Fibroblast of peridontal ligament (primary cell): ENCODE measurements at regions not wholly inside any gene's neighbourhood (a gene's known extent, or its start where the extent isn't known, plus 50 kb on each side); places are given as distances from the start of the nearest gene placed in this dataset.

Experiments used
- DNase-seq: peaks from one replicate; pipeline ENCODE4 v3.0.0-alpha.2; 2010; ENCODE audit errors: extremely low read depth

DNA sequence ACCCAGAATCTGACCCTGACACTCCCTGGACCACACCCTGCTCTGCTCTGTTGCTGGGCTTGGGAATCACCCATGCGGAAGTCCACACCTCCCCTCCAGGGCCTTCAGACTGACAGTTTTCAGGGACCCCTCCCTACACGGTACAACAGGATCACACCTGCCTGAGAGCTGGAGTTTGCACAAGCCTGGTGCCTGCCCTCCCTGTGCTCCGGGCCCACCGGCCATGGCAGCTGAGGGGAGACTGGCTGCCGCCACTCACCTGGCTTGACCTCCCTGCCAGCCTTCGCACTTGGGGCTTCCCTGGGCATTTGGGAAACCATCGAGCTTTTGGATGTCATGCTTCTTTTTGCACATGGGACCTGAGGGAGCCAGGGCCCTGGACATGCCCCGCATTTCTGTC, 95.9 kb upstream of the ANKRD34C start:
- no peak for DNase-seq

DNA sequence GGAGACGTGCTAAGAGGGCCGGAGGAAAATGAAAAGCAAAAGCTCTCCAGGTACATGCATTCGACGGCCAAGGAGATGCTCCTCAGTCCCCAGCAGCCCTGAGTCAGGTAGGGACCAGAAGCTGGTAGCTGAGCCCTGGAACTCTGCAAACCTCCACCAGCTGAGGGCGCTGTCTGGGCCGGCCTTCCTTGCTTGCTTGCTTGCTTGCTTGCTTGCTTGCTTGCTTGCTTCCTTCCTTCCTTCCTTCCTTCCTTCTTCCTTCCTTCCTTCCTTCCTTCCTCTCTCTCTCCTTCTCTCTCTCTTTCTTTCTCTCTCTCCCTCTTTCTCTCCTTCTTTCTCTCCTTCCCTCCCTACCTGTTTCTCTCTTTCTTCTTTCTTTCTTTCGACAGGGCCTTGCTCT, 94.6 kb upstream of the RASGRF1 start:
- DNase-seq, result no peak

DNA sequence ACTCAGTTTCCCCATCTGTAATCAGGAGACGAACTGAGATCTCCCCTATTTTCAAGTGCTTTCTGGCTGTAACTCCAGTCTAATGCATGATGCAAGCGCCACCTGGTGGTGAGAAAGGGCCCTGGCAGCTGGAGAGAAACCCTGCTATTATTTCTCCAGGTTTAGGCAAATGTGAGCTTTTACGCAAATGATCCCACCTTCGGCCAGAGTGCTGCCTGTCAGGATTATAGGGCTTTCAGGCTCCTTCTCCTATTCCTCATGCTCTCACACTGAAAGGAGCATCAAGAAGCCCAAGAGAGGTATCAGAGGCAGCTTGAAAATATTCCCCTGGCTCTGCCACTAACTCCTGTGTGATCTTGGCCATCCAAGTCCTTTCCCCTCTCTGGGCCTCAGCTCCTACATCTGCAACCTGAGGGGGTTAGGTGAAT, 93.9 kb upstream of the RASGRF1 start:
- peak; percentile 65 for DNase-seq

DNA sequence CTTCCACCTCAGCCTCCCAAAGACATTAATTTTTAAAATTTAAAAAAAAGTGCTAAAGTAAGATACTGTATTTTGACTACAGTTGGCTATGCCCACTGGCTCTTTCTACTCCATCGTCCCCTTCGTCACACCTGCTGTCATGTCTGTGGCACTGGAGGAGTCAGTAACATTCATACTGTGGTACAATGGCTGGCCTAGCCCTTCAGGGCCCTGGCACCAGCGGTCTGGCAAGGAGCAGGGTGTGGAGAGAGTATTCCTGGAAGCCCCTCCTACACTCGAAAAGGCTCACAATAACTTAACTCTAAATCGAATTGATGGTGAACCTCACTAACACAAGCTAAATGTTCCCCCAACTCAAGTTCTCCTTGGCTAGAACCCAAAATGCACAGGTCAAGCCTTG, 89.7 kb upstream of the RASGRF1 start:
- no peak for DNase-seq

DNA sequence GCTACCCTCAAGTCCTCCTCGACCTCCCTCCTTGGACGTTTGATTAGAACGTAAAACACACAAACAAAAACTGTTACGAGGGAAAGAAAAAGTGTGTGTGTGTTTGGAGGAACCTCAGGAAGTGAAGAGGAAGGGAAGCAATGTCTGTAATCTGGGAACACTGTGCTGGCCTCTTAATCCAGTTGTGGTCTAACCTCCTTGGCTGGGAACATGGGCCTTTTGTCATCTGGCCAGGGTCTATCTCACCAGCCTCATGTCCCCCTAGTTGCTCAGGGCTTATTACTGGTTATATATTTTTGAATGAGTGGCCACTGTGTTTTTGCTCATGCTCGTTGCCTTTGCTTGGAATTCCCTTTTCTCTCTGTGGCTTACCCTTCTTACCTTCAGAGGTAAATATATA, 89.0 kb upstream of the RASGRF1 start:
- no peak for DNase-seq

DNA sequence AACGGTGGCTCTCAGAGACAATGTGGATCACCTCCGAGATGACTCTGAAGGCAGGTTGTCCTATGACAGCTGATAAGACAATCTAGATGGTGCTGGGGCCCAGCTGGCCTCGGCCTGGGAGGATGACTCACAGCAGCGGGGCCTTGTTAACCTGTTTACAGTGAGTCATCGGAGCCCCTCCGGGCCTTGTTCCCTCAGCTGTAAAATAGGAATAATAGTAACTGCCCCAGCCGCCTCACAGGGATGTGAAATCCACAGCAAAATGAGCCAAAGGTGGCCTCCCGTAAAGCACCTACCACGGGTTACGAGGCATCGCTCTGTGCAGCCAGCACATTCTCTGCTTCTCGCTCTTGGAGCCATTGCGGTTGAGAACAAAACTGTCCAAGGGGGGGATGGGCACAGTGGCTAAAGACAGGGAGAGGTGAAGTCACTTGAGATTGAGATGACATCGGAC, 88.6 kb upstream of the RASGRF1 start:
- DNase-seq, result no peak

DNA sequence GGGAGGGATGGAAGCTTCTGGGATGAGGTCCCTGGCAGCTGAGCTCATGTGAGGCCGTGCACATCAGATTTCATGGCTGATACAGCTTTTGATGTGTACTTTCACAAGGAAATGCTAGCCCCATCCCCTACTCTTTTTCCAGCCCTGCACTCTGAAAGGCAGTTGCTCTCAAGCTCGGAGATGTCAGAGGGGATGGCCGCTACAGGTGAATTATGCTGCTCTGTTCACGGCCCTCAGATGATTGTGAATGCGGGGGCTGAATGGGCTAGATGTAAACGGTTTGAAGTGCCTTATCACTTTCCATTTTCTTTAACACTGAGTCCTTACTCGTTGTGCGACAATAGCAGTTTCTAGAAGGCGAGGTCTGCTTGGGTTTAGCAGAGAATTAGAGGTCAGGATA, 88.0 kb upstream of the RASGRF1 start:
- no peak for DNase-seq

DNA sequence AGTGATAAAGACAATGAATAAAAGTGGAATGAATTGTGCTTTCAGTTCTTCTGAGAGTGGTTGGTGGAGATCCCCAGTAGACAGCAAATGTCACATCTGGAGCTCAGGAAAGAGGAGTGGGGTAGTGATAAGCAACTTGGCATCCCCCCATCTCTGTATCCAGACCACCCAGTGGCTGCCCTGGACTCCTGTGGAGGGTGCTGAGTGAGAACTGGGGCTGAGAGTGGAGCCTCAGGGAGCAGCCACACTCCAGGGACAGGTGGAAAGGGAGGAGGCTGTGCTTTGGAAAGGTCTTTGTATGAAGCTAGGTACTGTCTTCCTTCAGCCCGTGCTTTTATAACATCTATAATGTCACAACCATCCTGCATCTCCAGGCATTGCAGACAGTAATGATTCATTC, 85.6 kb upstream of the RASGRF1 start:
- DNase-seq, result no peak

DNA sequence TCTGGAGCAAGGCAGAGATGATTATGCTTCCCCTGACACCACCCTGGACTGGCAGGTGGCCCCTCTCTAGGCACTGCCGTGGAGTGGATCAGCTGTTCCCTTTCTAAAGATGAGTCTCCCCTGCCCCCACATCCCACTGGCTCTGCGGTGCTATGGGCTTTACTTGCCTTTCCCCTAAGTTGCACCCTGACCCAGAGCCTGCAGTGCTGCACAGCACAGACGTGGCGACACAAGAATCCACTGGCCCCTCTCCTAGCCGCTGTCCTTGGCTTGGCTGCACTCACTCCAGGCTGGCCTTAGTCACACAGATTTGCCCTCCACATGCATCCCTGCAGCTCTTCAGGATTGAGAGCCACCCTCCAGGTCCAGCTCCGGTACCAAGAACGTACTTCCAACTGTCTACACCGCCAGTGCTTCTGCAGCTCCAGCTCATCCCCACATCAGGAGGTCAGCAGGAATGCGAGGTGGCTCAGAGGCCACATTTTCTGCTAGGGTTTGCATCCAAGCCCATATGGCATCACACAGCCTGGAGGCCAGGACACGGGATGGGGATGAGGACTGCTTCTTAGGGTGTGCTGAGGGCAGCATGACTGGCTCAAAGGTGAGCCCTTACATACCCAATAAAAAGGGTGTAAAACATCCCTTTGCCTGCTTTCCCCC, 82.4 kb upstream of the RASGRF1 start:
- no peak for DNase-seq

DNA sequence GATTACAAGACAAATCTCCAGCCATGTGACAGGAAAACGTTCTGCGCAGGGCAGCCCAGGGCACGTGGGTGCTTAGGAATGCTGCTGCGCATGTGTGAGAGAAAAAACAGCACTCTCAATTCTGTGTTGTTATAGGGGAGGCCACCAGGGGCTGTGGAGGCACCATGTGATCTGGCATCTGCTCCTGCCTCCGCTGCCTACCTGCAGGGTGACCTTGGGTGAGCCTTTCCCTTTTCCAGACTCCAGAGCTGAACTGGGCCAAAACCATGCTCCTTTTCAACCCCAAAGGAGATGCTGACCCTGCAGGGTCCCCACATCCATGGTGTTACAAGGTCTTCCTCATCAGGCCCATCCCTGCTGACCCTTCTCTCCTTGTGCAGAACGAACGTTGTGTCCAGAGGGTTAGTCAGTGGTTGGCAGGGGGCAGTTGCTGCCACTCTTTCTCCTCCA, 81.5 kb upstream of the RASGRF1 start:
- no peak for DNase-seq

DNA sequence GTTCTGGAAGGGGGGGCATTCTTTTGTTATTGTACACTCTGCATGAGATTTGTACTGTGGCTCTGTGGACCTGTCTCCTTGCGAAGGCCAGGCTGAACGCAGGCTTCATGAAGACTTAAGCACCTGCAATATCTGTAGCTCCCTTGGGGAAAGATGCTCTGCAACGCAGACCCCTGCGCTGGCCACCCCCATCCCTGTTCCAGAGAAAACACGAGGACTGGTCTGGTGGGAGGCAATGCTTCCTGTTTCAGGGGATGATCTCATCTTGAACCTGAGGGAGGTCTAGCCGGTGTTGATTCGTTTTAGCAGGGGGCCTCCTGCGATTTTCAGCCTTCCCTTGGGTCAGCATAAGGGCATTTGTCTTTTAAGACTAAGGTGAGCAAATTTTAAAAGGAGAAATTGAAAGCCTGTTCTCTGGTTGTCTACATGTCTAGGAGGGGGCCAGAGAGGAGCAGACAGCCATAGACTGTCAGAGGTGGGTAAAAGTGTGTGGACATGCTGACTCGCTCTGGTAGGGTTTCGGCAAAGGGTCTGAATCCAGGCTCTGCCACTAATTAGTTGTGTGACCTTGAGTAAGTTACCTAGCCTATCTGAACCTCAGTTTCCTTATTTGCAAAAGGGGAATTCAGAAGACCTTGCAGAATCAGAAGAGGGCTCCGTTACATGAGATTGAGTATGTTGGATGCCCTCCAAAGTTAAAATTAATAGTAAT, 80.9 kb upstream of the RASGRF1 start:
- no peak for DNase-seq

DNA sequence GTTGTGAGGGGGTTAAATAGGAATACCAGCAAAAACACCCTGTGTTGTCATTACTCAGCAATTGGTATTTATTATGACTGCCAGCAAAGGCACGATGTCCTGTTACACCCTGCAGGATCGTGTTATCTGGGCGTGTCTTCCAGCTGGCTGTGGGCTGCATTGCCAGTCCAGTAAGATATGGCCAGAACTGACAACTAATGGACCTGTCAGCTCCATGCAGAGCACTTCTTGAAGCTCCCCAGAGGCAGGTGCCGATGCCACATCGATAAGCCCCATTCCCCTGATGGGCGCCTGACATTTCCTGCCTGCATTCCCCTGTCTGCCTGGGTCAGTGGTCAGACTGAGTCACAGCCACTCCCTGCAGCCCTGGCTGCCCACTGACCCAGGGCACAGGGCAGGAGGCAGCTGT, 79.7 kb upstream of the RASGRF1 start:
- DNase-seq, result no peak

DNA sequence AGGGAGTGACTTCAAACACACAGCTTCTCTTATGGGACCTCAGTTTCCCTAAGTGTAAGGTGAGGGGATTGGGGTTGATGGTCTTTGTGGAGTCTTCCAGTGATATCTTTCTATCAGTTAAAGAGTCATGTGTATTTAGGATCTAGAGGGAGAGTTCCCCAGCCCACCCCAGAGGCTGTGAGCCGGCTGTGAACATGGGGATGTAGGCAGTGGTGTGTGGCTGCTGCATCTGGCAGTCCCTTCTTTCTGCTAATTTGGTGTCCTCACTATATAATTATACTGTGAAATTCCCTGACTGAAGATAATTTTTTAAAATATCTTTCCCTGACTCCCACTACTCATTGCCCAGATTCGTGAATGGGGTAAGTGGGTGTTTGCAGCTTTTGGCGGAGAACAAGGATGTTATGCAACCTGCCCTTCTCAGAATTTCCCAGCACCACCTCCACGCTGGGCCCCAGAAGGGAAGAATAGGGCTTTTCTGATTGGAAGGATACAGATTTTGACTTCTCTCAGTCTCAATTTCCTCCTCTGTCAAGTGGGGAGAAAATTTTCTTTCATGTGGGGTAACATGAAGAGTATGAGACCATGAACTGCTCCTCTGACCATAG, 79.0 kb upstream of the RASGRF1 start:
- DNase-seq, result no peak

DNA sequence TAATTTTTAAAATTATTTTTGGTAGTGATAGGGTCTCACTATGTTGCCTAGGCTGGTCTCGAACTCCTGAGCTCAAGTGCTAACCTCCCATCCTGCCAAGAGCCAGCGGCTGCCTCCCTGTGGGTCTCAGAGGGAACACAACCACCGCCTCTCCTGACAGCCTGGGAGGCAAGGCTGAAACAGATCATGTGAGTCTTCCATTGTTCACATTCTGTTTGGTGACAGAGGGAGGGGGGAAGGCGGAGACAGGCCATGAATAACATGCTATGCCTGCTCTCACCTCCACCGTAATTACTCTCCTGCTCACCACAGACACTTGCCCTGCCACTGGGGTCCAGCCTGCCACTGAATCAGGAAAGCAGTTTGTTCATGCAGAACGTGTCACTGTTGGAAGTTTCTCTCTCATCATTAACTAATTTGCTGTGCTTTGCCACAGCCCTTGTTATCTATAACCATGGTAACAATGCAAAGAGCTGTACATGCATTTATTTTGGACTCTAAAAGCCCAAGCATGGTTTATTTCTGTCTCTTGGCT, 78.4 kb upstream of the RASGRF1 start:
- DNase-seq, result no peak

DNA sequence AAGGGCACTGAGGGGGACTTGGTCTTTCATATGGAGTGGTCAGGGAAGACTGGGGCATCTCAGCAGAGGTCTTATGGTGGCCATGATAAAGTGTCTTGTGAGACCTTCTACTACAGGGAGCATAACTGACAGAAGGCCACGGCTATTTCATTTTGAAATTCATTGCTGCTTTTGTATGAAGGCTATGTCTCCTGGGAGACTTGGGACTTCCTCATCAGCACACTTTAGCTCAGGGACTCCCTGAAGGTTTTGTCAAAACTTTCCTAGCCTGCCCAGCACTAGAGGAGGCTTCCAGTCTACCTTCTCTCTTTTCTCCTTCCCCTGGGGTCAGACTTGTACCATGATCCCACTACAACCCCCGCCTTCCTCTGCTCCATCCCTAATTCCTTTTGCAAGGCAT, 77.2 kb upstream of the RASGRF1 start:
- no peak for DNase-seq

DNA sequence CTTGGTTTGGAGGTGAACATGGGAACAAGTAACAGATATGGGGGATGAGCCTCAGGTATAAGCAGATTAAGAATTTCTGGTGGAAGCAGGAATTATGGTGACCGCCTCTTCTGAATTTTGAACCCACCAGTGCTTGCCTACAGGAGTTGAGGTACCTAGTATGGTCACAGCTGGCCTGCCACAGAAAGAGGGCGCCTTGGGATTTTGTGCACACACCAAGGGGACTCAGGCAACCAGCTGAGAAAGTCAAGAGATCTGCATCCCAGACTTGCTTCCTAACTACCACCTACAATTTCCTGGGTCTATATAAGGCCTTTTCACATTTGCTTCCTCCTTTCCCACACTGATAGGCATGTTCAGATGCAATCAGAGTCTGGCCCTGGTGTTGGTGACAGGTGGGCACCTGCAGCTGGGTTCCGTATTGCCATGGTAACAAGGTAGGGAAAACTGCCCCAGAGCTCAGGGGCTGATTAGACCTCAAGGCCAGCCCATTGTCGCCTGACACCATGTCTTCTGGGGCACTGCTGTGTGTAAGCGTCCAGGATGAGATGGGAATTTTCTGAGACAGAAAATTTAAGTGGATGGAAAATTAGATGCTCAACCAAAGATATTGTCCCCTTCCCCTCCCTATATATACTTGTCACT, 75.9 kb upstream of the RASGRF1 start:
- DNase-seq, result no peak

DNA sequence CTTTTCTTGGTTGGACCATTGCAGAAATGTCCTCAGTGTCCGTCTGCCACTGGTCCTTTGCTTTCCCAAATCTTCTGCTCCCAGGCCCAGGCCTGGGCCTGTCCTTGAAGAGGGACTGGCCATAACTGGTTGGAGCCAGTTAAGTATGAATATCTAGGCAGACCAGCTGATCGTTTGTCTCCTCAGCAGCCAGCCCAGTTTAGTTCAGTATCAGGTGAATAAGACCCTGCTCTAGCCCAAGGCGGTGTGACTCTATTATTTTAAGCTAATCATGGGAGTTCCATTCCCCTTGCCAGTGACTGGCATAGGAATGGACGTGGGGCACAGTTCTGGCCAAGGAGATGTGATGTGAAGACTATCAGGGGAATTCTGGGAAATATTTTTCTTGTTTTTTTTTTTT, 73.9 kb upstream of the RASGRF1 start:
- no peak for DNase-seq

DNA sequence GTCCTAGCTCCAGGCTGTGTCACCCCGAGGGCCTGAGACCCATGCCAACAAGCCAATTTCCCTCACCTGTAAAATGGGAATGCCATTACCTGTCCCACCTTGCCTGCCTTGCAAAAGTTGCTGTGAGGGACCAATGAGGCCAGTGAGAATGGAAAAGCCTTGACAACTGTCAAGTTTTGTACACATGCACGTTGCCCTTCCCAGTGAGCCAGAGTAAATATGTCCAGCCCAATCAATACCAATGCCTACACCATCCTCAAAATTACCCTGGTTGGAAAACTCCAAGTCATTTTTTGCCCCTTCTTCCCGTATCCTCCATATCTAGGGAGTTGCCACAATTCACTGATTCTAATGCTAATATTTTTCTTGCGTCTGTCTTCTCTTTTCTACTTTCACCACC, 73.5 kb upstream of the RASGRF1 start:
- no peak for DNase-seq

DNA sequence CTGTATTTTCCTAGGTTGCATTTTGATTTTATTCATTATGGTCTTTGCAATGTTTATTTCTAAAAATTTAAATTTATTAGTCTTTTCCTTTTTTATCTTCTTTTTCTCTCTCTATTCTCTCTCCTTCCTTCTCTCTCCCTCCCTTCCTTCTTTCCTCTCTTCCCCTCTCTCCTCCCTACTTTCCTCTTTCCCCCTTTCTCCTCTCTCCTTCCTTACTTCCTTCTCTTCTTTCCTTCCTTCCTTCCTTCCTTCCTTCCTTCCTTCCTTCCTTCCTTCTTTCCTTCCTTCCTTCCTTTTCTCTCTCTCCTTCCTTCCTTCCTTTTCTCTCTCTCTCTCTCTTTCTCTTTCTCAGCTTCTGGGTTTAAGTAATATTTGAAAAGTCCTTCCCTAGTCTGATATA, 72.8 kb upstream of the RASGRF1 start:
- DNase-seq, result no peak

DNA sequence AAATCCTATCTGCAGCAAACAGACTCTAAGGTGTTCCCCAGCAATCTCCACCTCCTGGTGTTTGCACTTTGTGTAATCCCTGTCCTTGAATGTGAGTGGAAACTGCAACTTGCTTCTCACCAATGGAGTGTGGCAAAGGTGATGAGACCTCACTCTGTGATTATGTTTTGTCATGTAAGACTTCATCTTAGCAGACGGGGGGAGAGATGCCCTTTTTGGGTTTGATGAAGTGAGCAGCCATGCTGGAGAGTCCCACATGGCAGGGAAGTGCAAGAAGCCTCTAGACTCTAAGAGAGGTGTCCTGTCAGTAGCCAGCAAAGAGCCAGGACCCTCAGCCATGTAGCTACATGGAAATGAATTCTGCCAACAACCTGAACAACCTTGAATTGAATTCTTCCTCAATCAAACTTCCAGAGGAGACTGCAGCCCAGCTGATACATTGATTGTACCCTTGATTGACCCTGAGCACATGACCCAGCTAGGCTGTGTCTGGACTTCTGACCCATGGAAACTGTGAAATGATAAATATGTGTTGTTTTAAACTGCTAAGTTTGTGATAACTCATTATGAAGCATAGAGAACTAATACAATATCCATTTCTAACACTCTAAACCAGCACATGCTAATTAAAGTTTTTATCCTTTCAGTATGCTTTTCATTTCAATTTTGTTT, 71.4 kb upstream of the RASGRF1 start:
- DNase-seq, result no peak

DNA sequence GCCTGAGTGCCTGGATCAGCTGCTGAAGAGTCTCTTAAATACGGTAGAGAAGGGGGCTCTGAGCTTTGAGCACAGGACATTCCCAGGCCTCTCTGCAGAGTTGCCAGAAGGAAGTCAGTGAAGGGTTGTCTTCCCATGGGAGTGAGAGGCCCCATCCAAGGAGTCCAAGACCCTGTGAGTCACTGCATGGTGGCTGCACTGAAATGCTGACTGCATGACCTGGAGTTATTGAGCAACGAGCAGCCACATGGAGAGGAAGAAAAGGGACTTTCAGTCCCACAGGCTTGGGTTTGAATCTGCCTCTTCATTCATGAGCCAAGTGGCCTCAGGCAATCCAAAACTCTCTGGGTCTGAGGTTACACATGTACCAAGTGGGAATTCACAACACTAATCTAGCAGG, 69.6 kb upstream of the RASGRF1 start:
- peak; percentile 33 for DNase-seq
